Heart left ventricle (tissue), 13 donors: ENCODE measurements at regions not wholly inside any gene's neighbourhood (a gene's known extent, or its start where the extent isn't known, plus 50 kb on each side); places are given as distances from the start of the nearest gene placed in this dataset.
"Not testable (repeated sequence)": the region's sequence is repeated elsewhere in the genome, so short reads cannot be mapped to it uniquely, and the experiment has no call there.

Experiments used
- CTCF ChIP-seq, 12 donors: fragments of 200-600 bp; sonication (generic) in 4 of 12; IDR thresholded peaks; one replicate each; pipeline versions ENCODE4 v1.5.0 to v1.8.0; 2018 to 2022; ENCODE audit warnings: antibody characterized with exemption in 12 of 12, mild to moderate bottlenecking in 5 of 12
- POLR2A ChIP-seq, 2 donors: fragments of 450-650 bp; IDR thresholded peaks; one replicate each; pipeline ENCODE4 v1.6.1; 2017; ENCODE audit warnings: antibody characterized with exemption in 2 of 2, mild to moderate bottlenecking in 2 of 2, moderate library complexity in 2 of 2
- donor health status: ischemic (EF 13 %, LVEDD 7.1; RV severe dilation, severe dysfunction).
- donor health status: DM: no; HTN: yes; CAD: no.
- donor health status: DM: no; HTN: no; CAD: no.
- donor health status: ischemic (EF 25% LVEDD 6.9; RV normal size, moderate dysfunction).
- donor health status: ischemic (EF 25% LVEDD 5.7; RV mildly dilated, moderate dysfunction).
- donor health status: ischemic (EF 35%, LVEDD 5.7; RV mildly dilated, moderate dysfunction).
- donor health status: nonischemic (EF 11% LVEDD 7.7; RV severe dilation, severe dysfunction).
- donor health status: DM: yes; HTN: yes; CAD: no.
- donor health status: PGD.
- donor health status: ischemic (EF 29% LVEDD 5.4; RV normal size, mild dysfunction).
- donor health status: nonischemic (EF 23%, LVEDD 6.1; RV moderate dilation, normal function).

GRCh38 chrX:46223499-46223898 lies 321.7 kb downstream of the ZNF674 start:
- not testable (repeated sequence) for TF ChIP-seq CTCF, POLR2A (IDR thresholded peaks at IDR 0.05)
